GM19324 (cell line): ENCODE measurements at regions not wholly inside any gene's neighbourhood (a gene's known extent, or its start where the extent isn't known, plus 50 kb on each side); places are given as distances from the start of the nearest gene placed in this dataset.

Experiments used
- ATAC-seq: cut with Tn5 transposase; IDR thresholded peaks from one replicate; pipeline ENCODE4 v1.9.1; 2021; ENCODE audit warnings: mild to moderate bottlenecking, moderate library complexity; ENCODE audit not compliant: unreplicated experiment, low FRiP score

GRCh38 chr3:25119682-25120081 is 308.4 kb upstream of the RARB start:
- no peak for ATAC-seq

GRCh38 chr3:25120665-25121064 is 307.4 kb upstream of the RARB start:
- no peak for ATAC-seq

GRCh38 chr3:25125201-25125600 is 302.9 kb upstream of the RARB start:
- no peak for ATAC-seq

- no peak for ATAC-seq
These were observed 299.3 kb upstream of the RARB start for GRCh38 chr3:25128735-25129134.

GRCh38 chr3:25130724-25131520 is 297.1 kb upstream of the RARB start:
- ATAC-seq: no peak

- no peak for ATAC-seq
These were observed 294.5 kb upstream of the RARB start for GRCh38 chr3:25133588-25133987.

GRCh38 chr3:25137606-25138005 is 290.5 kb upstream of the RARB start:
- ATAC-seq: no peak

- no peak for ATAC-seq
These were observed 288.8 kb upstream of the RARB start for GRCh38 chr3:25139267-25139666.

GRCh38 chr3:25142609-25143355 is 285.3 kb upstream of the RARB start:
- ATAC-seq: no peak

- ATAC-seq: no peak
These were observed 284.6 kb upstream of the RARB start for GRCh38 chr3:25143356-25144025.

- ATAC-seq: no peak
These were observed 283.6 kb upstream of the RARB start for GRCh38 chr3:25144430-25144829.

- ATAC-seq: no peak
These were observed 282.9 kb upstream of the RARB start for GRCh38 chr3:25145176-25145575.

- ATAC-seq: no peak
These were observed 277.9 kb upstream of the RARB start for GRCh38 chr3:25150199-25150598.

GRCh38 chr3:25151281-25151902 is 276.7 kb upstream of the RARB start:
- ATAC-seq: no peak

GRCh38 chr3:25151903-25152295 is 276.2 kb upstream of the RARB start:
- ATAC-seq: no peak

GRCh38 chr3:25153136-25153535 is 274.9 kb upstream of the RARB start:
- ATAC-seq: no peak

- ATAC-seq: no peak
These were observed 274.5 kb upstream of the RARB start for GRCh38 chr3:25153561-25153960.

GRCh38 chr3:25155652-25156471 is 272.2 kb upstream of the RARB start:
- ATAC-seq: no peak

- no peak for ATAC-seq
These were observed 271.4 kb upstream of the RARB start for GRCh38 chr3:25156626-25157025.

- no peak for ATAC-seq
These were observed 262.8 kb upstream of the RARB start for GRCh38 chr3:25165306-25165705.
